ENCODE measurements at regions not wholly inside any gene's neighbourhood (a gene's known extent, or its start where the extent isn't known, plus 50 kb on each side); places are given as distances from the start of the nearest gene placed in this dataset.

GRCh38 chr15:26214290-26214689 is 351.2 kb upstream of the ATP10A start:
- 61 to 84% (median 79%) methylated on average over 3 of the region's 3 CpGs for WGBS, 3 donors
- intact Hi-C loops (cut with DNase I) = no loop called here
- no peaks in the 10 kb centered on the region for H3K9me3 ChIP-seq
- no peaks in the 10 kb centered on the region for H3K4me1 ChIP-seq (ENCODE audit: insufficient read depth)
- no peak overlapping the region for H3K27ac ChIP-seq
- TF ChIP-seq EP300 (IDR thresholded peaks at IDR 0.05) = no peak
- TF ChIP-seq POLR2A (IDR thresholded peaks at IDR 0.05) = no peak
- no peak for TF ChIP-seq CTCF (IDR thresholded peaks at IDR 0.05)
- no peaks in the 10 kb centered on the region for H3K27me3 ChIP-seq
- DNase-seq = no peak
- no peak overlapping the region for H3K4me3 ChIP-seq
- no peaks in the 10 kb centered on the region for H3K36me3 ChIP-seq

GRCh38 chr15:26213427-26213826 is 350.3 kb upstream of the ATP10A start:
- Histone ChIP-seq H3K4me3 (no peak overlapping the region), H3K36me3 (no peaks in the 10 kb centered on the region), H3K9me3 (no peaks in the 10 kb centered on the region), H3K27me3 (no peaks in the 10 kb centered on the region), H3K27ac (no peak overlapping the region), H3K4me1 (ENCODE audit: insufficient read depth) (no peaks in the 10 kb centered on the region)
- intact Hi-C loops (cut with DNase I) = no loop called here
- WGBS, 3 donors = 86 to 88% (median 87%) methylated on average over 2 of the region's 2 CpGs
- TF ChIP-seq EP300 (IDR thresholded peaks at IDR 0.05) = no peak
- TF ChIP-seq CTCF (IDR thresholded peaks at IDR 0.05) = no peak
- no peak for TF ChIP-seq POLR2A (IDR thresholded peaks at IDR 0.05)
- no peak for DNase-seq

- TF ChIP-seq CTCF (IDR thresholded peaks at IDR 0.05) = no peak
- no peak for TF ChIP-seq EP300 (IDR thresholded peaks at IDR 0.05)
- no peak for TF ChIP-seq POLR2A (IDR thresholded peaks at IDR 0.05)
- no peak overlapping the region for H3K4me3 ChIP-seq
- no peaks in the 10 kb centered on the region for H3K36me3 ChIP-seq
- intact Hi-C loops (cut with DNase I) = no loop called here
- H3K9me3 ChIP-seq = no peaks in the 10 kb centered on the region
- no peak for DNase-seq
- H3K27me3 ChIP-seq = no peaks in the 10 kb centered on the region
- WGBS, 3 donors = 65 to 73% (median 68%) methylated on average over 1 of the region's 1 CpG
- H3K4me1 ChIP-seq (ENCODE audit: insufficient read depth) = no peaks in the 10 kb centered on the region
- no peak overlapping the region for H3K27ac ChIP-seq
Observed at GRCh38 chr15:26212109-26212508, 349.0 kb upstream of the ATP10A start.

GRCh38 chr15:26210980-26211379 is 347.9 kb upstream of the ATP10A start:
- no peaks in the 10 kb centered on the region for H3K36me3 ChIP-seq
- intact Hi-C loops (cut with DNase I) = no loop called here
- H3K27me3 ChIP-seq = no peaks in the 10 kb centered on the region
- WGBS, 3 donors = 36 to 64% (median 52%) methylated on average over 3 of the region's 3 CpGs
- no peak for DNase-seq
- no peak overlapping the region for H3K4me3 ChIP-seq
- H3K9me3 ChIP-seq = no peaks in the 10 kb centered on the region
- H3K4me1 ChIP-seq (ENCODE audit: insufficient read depth) = no peaks in the 10 kb centered on the region
- no peak overlapping the region for H3K27ac ChIP-seq
- no peak for TF ChIP-seq CTCF (IDR thresholded peaks at IDR 0.05)
- no peak for TF ChIP-seq POLR2A (IDR thresholded peaks at IDR 0.05)
- no peak for TF ChIP-seq EP300 (IDR thresholded peaks at IDR 0.05)
